Skin epidermis (tissue), 12 donors: ENCODE measurements at regions not wholly inside any gene's neighbourhood (a gene's known extent, or its start where the extent isn't known, plus 50 kb on each side); places are given as distances from the start of the nearest gene placed in this dataset.
"Not testable (repeated sequence)": the region's sequence is repeated elsewhere in the genome, so short reads cannot be mapped to it uniquely, and the experiment has no call there.

Experiments used
- H3K27ac ChIP-seq, 21 experiments: fragments of 200-600 bp; sonication (generic) in 11 of 21; one replicate each; pipeline ENCODE4 v1.5.0; 2020; ENCODE audit warnings: mild to moderate bottlenecking in 3 of 21, inconsistent platforms in 2 of 21, moderate library complexity in 2 of 21
- H3K4me3 ChIP-seq, 7 experiments: fragments of 200-600 bp; sonication (generic) in 2 of 7; one replicate each; pipeline ENCODE4 v1.5.0; 2020; ENCODE audit warnings: inconsistent platforms in 2 of 7, mild to moderate bottlenecking in 2 of 7, moderate library complexity in 1 of 7

DNA sequence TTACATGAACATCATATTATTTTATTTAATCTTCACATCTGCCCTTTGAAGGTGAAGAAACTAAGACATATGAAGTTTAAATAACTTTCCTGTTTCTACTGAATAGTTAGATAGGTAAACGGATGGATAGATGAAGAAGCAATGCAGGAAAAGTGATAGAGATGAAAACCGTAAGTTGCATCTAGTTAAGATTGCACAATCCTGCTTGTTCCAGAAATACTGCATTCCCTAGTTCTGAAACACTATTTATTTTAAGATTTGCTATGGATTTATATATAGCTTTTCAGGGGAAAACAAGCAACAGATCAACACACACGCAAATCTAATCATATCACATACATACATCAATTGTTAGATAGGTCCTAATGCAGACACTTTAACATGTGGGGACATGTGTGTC is 512.7 kb upstream of the C16orf82 start:
- Histone ChIP-seq H3K27ac (no peak overlapping the region), H3K4me3 (no peak overlapping the region)

DNA sequence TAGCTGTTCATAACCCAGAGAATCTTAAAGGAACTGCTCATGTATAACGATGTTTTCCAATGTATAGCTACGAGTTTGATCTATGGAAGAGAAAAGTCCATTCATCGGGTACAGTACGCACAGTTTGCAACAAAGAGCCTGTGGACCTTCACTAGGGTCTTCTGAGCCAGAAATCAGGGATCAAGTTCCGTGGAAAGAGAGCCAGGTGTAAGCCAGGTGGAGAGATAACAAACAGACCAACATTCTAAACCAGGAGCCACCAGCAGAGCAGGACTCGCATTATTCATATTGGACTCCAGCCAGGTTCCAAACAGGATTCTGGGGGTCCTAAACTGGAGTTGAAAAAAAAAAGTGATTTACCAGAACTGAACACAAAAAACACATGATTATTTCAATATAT is 505.4 kb upstream of the C16orf82 start:
- Histone ChIP-seq H3K27ac (no peak overlapping the region), H3K4me3 (no peak overlapping the region)

DNA sequence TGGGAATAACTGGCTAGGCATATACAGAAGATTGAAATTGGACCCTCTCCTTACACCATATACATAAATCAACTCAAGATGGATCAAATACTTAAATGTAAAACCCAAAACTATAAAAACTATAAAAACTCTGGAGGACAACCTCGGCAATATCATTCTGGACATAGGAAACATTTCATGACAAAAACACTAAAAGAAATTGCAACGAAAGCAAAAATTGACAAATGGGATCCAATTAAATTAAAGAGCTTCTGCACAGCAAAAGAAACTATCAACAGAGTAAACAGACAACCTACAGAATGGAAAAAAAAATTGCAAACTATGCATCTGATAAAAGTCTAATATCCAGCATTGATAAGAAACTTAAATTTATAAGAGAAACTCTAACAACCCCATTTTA is 503.7 kb upstream of the C16orf82 start:
- no peak overlapping the region for H3K27ac ChIP-seq
- no peak overlapping the region for H3K4me3 ChIP-seq

DNA sequence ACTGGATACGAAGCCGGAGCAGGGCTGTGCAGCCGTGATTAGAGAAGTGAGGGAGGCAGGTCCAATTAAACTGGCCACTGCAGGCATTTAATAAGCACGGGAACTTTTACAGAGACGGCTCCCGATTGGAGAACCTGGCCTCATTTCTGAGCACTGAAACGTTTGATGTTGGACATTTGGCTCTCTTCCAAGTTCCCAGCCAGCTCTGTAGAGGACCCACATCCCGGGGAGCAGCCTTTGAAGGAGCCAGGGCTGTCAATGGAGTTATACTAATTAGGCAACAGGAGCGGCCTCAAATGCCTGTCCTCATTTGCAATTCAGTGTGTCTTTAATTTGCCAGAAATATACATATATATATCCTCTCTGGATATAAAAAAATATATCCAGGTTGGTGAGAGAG is 499.4 kb upstream of the C16orf82 start:
- Histone ChIP-seq H3K27ac (no peak overlapping the region), H3K4me3 (no peak overlapping the region)

DNA sequence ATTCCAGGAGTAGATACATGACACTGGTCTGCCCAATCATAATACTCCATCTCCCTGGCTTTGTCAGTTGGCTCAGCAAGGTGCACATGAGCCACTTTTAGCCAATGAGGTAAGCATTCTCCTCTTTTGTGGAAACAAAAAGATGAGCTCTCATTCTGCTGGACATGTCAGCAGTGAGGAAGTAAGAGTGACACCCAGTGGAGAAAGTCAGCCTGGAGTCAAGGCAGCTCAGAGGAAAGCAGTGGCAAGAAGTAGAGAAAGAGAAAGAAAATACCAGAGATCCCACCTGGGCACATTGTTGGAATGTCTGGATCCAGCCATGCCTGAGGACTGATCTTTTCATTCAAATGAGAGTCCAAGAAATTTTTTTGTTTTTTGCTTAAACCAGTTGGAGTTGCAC is 496.9 kb upstream of the C16orf82 start:
- Histone ChIP-seq H3K27ac (no peak overlapping the region), H3K4me3 (no peak overlapping the region)

DNA sequence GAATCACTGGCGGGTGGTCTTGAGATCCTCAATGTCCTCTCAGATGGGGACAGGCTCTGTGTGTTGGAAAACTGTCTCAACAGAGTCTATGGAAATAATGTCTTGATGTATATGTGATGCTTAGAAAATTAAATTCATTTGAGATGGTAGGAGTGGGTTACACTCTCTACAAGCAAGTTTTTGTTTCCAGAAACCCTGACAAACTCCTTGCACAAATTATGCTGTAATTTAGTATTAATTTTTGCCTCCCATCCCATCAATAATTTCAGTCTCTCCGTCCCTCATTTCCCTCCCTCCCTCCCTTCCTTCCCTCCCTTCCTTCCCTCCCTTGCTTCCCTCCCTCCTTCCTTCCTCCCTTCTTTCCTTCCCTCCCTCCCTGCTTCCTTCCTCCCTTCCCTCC is 488.0 kb upstream of the C16orf82 start:
- no peak overlapping the region for H3K4me3 ChIP-seq
- no peak overlapping the region for H3K27ac ChIP-seq

DNA sequence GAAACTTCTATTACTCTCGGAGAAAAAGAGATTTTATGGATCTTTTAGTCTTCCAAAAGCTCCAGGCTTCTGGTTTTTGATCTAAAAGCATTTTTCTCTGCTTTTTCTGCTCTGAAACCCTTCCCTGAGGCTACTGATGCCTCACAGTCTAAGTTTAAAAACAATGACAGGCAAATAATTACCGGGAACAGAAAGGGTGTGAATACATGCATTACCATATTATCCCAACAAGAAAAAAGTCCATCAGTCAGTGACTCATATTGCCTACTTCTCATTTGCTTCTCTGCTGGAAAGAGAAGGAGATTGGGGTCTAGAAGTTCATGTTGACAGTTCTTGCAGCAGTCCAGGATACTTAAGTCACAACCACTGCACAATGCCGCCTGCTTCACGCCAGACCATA is 482.9 kb upstream of the C16orf82 start:
- no peak overlapping the region for H3K4me3 ChIP-seq
- no peak overlapping the region for H3K27ac ChIP-seq

DNA sequence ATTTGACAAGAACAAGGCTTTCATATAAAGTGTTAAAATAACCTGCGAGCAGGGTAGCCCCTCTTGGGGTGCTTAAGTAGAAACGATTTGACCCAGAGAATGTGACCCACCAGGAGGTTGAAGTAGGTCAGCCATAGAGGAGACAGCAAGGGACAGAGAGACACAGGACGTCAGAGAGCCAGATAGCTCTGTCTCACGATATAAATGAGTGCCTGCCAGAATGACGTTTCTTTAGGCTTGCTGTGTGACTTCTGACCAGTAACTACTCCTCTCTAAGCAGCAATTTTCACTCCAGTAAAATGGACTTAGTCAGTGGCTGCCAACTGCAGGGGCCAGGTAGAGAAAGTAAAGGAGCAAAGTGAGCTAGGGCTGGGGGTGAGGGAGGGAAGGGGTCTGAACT is 473.0 kb upstream of the C16orf82 start:
- peak overlapping the region in 3 of 21 experiments; percentile 12 to 55 (median 51) for H3K27ac ChIP-seq
- H3K4me3 ChIP-seq, result no peak overlapping the region

DNA sequence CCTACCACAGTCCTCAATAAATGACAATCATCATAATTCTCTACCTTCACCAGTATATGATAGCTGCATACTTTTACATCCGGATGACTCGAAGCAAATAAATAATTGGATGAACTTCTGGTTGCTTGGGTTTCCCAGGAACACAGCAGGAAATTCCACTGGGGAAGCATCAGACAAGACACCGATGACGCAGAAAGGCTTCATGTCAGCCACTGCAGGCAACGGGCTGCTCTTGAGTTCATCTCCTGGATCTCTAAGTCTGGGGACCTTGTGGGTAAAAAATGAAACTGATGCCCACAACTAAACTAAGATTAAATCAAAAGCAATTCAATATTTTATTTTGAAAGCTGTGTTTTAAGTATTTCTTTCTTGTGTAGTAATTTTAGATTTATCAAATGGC is 472.1 kb upstream of the C16orf82 start:
- H3K27ac ChIP-seq, result peak overlapping the region in 1 of 21 experiments; percentile 51
- H3K4me3 ChIP-seq, result no peak overlapping the region

DNA sequence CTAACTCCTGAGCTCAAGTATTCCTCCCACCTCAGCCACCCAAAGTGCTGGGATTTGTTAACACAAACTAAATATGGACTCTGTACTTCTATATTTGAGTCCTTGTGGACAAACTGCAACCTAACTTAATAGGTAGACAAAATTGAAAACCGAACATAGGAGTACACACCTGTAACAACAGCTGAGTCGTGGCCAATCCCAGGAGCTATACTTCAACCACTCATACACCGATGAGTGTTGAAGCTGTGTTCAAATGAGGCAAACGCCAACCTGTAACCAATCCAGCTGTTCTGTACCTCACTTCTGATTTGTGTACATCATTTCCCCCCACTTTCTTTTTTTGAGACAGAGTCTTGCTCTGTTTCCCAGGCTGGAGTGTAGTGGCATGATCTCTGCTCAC is 471.5 kb upstream of the C16orf82 start:
- Histone ChIP-seq H3K4me3 (no peak overlapping the region), H3K27ac (no peak overlapping the region)

DNA sequence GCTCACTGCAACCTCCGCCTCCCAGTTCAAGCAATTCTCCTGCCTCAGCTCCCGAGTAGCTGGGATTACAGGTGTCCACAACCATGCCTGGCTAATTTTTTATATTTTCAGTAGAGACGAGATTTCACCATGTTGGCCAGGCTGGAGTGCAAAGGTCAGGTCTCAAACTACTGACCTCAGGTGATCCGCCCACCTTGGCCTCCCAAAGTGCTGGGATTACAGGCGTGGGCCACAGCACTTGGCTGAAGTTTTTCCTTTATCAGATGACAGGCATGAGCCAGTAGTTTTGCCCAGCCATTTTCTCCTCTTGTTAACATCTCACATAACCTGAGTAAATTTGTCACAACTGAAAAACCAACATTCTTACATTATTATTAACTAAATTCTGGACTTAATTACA is 470.7 kb upstream of the C16orf82 start:
- not testable (repeated sequence) for H3K27ac ChIP-seq, H3K4me3 ChIP-seq

DNA sequence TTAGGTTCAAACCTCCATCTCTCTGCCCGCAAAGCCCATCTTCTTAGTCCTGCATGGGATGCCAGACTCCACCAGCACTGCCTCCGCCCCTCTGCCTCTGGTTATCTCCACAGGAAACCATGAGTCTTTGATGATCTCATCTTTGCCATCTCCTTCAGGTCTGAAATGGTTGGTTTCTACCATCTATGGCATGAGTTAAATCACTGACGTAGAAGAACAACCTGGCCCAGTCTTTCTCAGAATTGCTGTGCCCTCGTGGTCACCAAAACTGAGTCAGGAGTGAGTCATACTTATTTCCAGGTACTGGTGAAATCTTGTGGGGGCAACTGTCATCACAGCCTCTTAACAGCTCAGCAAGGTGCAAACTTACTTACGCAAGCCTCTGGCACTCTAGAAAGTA is 468.7 kb upstream of the C16orf82 start:
- Histone ChIP-seq H3K27ac (no peak overlapping the region), H3K4me3 (no peak overlapping the region)

DNA sequence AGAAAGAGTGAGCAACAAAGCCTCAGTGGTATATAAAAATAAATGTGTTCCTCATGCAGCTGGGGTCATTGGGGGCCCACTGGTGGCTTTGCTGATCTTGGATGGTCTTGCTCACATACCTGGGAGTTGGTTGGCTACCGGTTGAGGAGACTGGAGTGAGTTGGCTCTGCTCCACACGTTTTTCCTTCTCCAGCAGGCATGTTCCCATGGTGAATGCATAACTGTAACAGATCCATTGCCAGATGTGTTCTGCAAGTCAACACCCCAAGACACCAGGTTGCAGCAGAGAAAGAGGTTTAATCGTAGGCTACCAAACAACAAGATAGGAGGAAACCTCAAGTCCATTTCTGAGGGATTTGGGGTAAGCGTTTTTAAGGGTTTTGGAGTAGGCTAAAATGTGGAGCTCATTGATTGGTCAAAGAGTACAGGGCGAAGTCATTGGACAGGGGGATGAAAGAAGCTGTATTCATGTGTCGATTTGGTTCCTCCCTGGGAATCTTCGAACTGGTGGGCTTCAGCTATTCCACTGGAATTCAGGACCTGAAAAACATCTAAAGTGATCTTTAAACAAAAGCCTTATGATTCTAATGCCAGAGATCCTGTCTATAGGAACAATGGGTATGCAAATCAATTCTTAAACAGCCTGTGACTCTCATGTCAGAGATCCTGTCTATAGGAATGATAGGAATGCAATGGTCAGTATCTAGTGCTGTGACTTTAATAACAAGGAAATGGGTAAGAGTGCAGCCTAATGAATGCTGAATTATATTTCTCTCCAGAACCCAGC is 467.5 kb upstream of the C16orf82 start:
- Histone ChIP-seq H3K27ac (peak overlapping the region in 4 of 21 experiments; percentile 30 to 62 (median 48)), H3K4me3 (no peak overlapping the region)

DNA sequence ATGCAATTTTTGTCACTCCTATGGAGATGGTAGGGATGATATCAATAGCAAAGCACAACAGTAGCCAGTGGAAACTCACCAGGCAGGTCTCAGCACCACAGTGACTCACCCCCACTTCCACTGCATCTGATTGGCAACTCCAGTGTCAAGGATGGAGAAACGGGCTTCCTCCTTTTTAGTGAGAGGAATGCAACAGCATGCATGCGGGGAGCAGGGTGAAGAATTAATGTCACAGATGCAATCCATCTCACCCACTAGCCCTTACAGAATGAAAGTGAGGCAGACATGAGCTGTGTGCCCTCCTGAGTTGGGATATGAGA is 467.0 kb upstream of the C16orf82 start:
- H3K4me3 ChIP-seq, result no peak overlapping the region
- H3K27ac ChIP-seq, result peak overlapping the region in 1 of 21 experiments; percentile 43

DNA sequence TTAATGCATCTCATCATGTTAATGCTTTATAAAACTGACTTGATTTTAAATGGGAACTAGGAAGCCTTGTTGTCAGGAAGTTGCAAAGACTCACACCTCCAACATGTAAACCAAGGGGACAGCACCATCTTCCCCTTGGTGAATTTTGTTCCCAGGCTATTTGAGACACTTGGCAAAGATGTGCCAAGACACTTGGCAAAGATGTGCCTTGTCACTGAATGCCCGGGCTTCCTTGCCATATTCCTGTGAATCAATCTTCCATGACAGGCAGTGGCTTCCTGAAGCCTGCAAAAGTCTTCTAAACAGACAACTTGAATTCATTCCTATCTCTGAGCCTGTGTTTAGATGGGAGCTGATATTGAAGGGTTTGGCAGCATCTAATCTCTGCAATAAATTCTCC is 465.4 kb upstream of the C16orf82 start:
- no peak overlapping the region for H3K4me3 ChIP-seq
- no peak overlapping the region for H3K27ac ChIP-seq

DNA sequence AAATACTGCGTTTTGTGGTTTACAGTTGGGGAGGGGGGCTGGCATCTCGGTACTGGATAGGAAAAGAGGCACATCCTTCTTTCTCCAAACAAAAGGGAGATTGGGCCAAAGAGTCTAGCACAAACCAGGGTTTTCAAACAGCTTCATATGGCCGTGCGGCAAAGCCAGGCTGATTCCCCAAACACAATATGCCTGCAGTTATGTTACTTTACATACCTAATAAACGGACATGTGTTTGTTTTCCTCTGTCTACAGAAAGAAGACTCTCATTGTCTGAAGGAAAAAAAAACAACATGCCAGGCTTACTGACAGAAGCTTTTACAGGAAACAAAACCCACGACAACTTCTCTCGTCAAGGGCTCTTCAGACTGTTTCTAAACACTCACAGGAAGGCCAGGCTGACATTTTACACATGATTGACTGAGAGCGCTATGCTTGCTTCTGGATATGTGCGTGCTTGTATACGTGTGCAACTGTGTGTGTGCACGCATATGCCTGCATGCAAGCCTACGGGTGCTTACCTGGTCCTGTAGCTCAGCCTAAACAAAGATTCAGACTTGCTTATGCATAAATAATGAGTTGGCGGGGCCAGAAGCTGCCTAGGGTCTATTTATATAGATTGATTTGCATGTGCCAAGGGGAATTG is 461.0 kb upstream of the C16orf82 start:
- Histone ChIP-seq H3K4me3 (no peak overlapping the region), H3K27ac (no peak overlapping the region)

DNA sequence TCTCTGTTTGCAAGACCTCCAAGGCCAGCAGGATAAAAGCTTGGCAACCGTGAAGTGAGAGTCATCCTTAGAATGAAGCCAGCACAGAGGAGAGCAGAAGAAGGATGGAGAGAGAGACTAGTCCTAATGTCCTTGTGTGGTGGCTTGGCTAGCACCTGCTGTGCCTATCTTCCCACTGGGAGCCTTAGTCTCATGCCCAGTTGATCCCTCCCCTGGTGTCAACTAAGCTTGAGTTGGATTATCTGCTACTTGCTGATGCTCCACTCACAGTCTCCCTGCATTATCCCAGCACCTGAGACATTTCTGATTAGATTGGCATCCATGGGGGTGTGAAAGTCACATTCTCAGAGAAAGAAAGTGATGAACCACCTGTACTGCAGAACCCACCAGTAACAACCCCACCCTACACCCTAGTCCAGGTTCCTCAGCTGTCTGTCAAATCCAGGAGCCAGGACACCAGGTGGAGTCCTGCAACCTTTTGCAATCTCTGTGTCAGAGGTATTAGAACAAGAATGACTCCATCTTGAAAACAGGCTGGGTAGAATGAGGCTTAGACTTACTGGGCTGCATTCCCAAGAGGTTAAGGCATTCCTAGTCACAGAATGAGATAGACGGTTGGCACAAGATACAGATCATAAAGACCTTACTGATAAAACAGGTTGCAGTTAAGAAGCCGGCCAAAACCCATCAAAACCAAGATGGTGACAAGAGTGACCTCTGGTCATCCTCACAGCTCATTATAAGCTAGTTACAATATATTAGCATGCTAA is 460.2 kb upstream of the C16orf82 start:
- H3K27ac ChIP-seq, result no peak overlapping the region
- H3K4me3 ChIP-seq, result no peak overlapping the region

DNA sequence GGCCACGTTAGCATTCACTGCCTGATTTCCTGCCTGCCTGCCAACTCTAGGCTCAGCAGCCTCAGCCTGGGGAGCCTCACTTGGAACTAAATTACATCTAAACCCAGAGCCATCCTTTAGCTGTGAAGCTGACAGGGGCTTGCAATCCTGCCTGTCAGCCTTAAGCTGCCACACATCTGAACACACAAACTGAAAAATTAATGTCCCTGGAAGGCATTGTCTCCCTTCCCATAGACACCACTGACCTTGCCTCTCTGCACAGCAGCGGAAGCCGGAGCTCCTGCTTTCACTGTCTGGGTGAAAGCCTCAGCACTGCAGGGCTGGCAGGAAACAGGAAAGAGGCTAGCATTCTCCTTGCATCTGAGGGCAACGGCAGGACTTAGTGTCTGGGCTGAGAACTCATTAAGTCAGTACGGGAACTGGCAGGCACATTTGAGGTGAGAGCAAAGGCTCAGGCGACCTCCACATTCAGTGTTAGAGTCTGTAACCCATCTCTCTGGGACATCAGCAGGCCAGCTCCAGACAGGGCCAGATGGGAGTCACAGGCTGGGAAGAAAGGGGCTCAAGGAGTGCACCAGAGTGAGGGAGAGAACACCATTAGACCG is 452.4 kb upstream of the C16orf82 start:
- Histone ChIP-seq H3K4me3 (no peak overlapping the region), H3K27ac (peak overlapping the region in 1 of 21 experiments; percentile 37)

DNA sequence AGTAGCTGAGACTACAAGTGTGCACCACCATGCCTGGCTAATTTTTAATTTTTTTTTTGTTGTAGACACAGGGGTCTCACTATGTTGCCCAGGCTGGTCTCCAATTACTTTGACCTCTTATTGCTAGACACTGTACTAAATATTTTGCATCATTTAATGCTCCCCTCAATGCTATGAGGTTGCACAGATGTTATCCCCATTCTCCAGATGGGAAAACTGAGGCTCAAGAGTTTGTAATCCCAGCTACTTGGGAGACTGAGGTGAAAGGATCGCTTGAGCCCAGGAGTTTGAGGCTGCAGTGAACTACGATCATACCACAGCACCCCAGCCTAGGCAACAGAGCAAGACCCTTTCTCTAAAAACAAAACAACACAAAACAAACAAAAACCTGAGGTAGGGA is 443.3 kb upstream of the C16orf82 start:
- H3K27ac ChIP-seq, result no peak overlapping the region
- H3K4me3 ChIP-seq, result no peak overlapping the region

DNA sequence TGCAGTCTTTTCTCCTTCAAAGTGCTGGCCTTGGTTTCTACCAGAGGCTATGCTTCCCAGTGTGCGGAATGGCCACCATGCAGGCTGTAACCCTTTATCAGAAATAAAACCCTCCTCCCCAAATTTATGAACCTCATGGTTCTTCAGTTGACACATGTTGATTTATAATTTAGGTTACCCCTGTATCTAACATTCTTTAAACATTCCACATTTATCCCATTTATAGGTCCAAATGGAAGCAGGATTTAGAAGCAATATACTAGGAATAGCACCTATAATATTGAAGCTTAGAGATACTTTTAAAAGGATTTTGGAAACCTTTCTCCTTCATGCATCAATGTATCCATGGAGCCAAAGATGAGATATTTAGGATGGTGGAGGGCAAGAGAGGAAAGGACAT is 438.8 kb upstream of the C16orf82 start:
- H3K4me3 ChIP-seq, result no peak overlapping the region

DNA sequence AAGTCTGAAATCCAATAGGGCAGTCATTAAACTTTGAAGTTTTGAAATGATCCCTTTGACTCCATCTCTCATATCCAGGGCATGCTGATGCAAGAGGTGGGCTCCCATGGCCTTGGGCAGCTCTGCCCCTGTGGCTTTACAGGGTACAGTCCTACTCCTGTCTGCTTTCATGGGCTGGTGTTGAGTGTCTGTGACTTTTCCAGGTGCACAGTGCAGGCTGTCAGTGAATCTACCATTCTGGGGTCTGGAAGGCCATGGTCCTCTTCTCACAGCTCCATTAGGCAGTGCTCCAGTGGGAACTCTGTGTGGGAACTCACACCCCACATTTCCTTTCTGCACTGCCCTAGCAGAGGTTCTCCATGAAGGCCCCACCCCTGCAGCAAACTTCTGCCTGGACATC is 435.4 kb upstream of the C16orf82 start:
- H3K4me3 ChIP-seq, H3K27ac ChIP-seq: not testable (repeated sequence)

More for the DNA sequence above, 438.8 kb upstream of the C16orf82 start:
- no peak overlapping the region for H3K27ac ChIP-seq
